D341Med (cell line): ENCODE measurements at regions not wholly inside any gene's neighbourhood (a gene's known extent, or its start where the extent isn't known, plus 50 kb on each side); places are given as distances from the start of the nearest gene placed in this dataset.

Experiments used
- DNase-seq: peaks from one replicate; pipeline ENCODE4 v3.0.0; 2012; ENCODE audit warnings: low spot score

GRCh38 chr15:91559066-91559465, 294.4 kb upstream of the SLCO3A1 start:
- no peak for DNase-seq

- DNase-seq: no peak
Measured at GRCh38 chr15:91561371-91562100, 292.0 kb upstream of the SLCO3A1 start.

- DNase-seq: no peak
Measured at GRCh38 chr15:91562698-91563097, 290.8 kb upstream of the SLCO3A1 start.

- DNase-seq: no peak
Measured at GRCh38 chr15:91564631-91565030, 288.9 kb upstream of the SLCO3A1 start.

GRCh38 chr15:91566141-91566540, 287.4 kb upstream of the SLCO3A1 start:
- no peak for DNase-seq

- no peak for DNase-seq
Measured at GRCh38 chr15:91568036-91568435, 285.5 kb upstream of the SLCO3A1 start.

- no peak for DNase-seq
Measured at GRCh38 chr15:91572110-91572509, 281.4 kb upstream of the SLCO3A1 start.

GRCh38 chr15:91576096-91576495, 277.4 kb upstream of the SLCO3A1 start:
- no peak for DNase-seq

GRCh38 chr15:91578511-91578910, 275.0 kb upstream of the SLCO3A1 start:
- DNase-seq: no peak

GRCh38 chr15:91584895-91585294, 268.6 kb upstream of the SLCO3A1 start:
- DNase-seq: no peak

- no peak for DNase-seq
Measured at GRCh38 chr15:91586560-91586959, 266.9 kb upstream of the SLCO3A1 start.

GRCh38 chr15:91589360-91589759, 264.1 kb upstream of the SLCO3A1 start:
- DNase-seq: no peak

- DNase-seq: no peak
Measured at GRCh38 chr15:91592567-91592966, 260.9 kb upstream of the SLCO3A1 start.

GRCh38 chr15:91593067-91593466, 260.4 kb upstream of the SLCO3A1 start:
- no peak for DNase-seq

GRCh38 chr15:91593653-91594052, 259.9 kb upstream of the SLCO3A1 start:
- DNase-seq: no peak

GRCh38 chr15:91599261-91599660, 254.2 kb upstream of the SLCO3A1 start:
- no peak for DNase-seq

- no peak for DNase-seq
Measured at GRCh38 chr15:91603384-91604080, 250.0 kb upstream of the SLCO3A1 start.

GRCh38 chr15:91604122-91604521, 249.4 kb upstream of the SLCO3A1 start:
- no peak for DNase-seq

GRCh38 chr15:91605576-91605975, 247.9 kb upstream of the SLCO3A1 start:
- no peak for DNase-seq

GRCh38 chr15:91609231-91609630, 244.3 kb upstream of the SLCO3A1 start:
- no peak for DNase-seq

GRCh38 chr15:91609966-91610365, 243.5 kb upstream of the SLCO3A1 start:
- DNase-seq: no peak

- DNase-seq: no peak
Measured at GRCh38 chr15:91611561-91612323, 241.8 kb upstream of the SLCO3A1 start.

- no peak for DNase-seq
Measured at GRCh38 chr15:91620229-91620628, 233.3 kb upstream of the SLCO3A1 start.
